HCT116 (cell line): ENCODE measurements at regions not wholly inside any gene's neighbourhood (a gene's known extent, or its start where the extent isn't known, plus 50 kb on each side); places are given as distances from the start of the nearest gene placed in this dataset.

ENCODE experiments used
- ATAC-seq: fragments of 200-7000 bp; cut with Tn5 transposase; 2 replicates; pipeline ENCODE4 v1.9.1; 2020; ENCODE audit warnings: mild to moderate bottlenecking, moderate library complexity
- BruUV-seq: library from RNA; stranded (reverse); fragments of 400-500 nt; replicated peaks from 2 replicates; lab custom pipeline; 2021; lab: Mats Ljungman, UMichigan
- CTCF ChIA-PET: fragments of 300-600 bp; sonication (Branson Sonifier 250); formaldehyde crosslinking; loops from one replicate; lab custom pipeline; 2021; ENCODE audit warnings: antibody characterized with exemption; lab: Charles Lee
- POLR2A ChIA-PET: fragments of 300-600, 350-600 bp; sonication (Branson Sonifier 250); formaldehyde crosslinking; loops from one replicate; lab custom pipeline; 2021; ENCODE audit warnings: antibody characterized with exemption; lab: Charles Lee
- RAD21 ChIA-PET, 2 experiments: fragments of 300-600 bp; sonication (Branson Sonifier 250); formaldehyde crosslinking; loops; one replicate each; lab custom pipeline; 2023; ENCODE audit warnings: low total read pairs in 2 of 2; ENCODE audit not compliant: uncharacterized antibody in 2 of 2, unreplicated experiment in 2 of 2, low non-redundant PET in 1 of 2; lab: Charles Lee
- DNase-seq: peaks from one replicate; pipeline ENCODE4 v3.0.0-alpha.2; 2010; ENCODE audit warnings: low read depth, low spot score
- H2AFZ ChIP-seq: fragments of 200-600 bp; shearing (Covaris generic), sonication (generic); 2 replicates; pipeline ENCODE4 v1.6.1; 2017; ENCODE audit warnings: low read depth, mixed run types, mixed read lengths, antibody characterized with exemption, low read length; ENCODE audit not compliant: poor library complexity, severe bottlenecking
- H3K27ac ChIP-seq: 2 replicates; pipeline ENCODE4 v1.5.1; 2012; ENCODE audit warnings: low read depth, low read length
- H3K27me3 ChIP-seq: fragments of 200-600 bp; sonication (generic); 2 replicates; pipeline ENCODE4 v1.6.1; 2016; ENCODE audit warnings: mixed run types, low read length, mixed read lengths; ENCODE audit not compliant: insufficient read depth
- H3K36me3 ChIP-seq, 2 experiments: fragments of 200-500 bp in 1 of 2; fragments of 200-600 bp in 1 of 2; sonication (Bioruptor generic) in 1 of 2; sonication (generic) in 1 of 2; 2 replicates each; pipeline versions ENCODE4 v1.5.1 to v1.6.1; 2014 to 2016; ENCODE audit warnings: low read length in 2 of 2, inconsistent platforms in 1 of 2, mixed read lengths in 1 of 2, mixed run types in 1 of 2; ENCODE audit not compliant: insufficient read depth in 2 of 2, control insufficient read depth in 1 of 2
- H3K4me1 ChIP-seq, 2 experiments: fragments of 200-600 bp in 1 of 2; sonication (generic) in 1 of 2; 2 replicates each; pipeline versions ENCODE4 v1.5.1 to v1.6.1; 2012 to 2017; ENCODE audit warnings: low read length in 2 of 2, inconsistent platforms in 1 of 2, mild to moderate bottlenecking in 1 of 2, mixed read lengths in 1 of 2, mixed run types in 1 of 2, moderate library complexity in 1 of 2; ENCODE audit not compliant: insufficient read depth in 2 of 2, control insufficient read depth in 1 of 2
- H3K4me2 ChIP-seq: fragments of 200-600 bp; sonication (generic); 2 replicates; pipeline ENCODE4 v1.6.1; 2017; ENCODE audit warnings: mixed run types, low read length, mixed read lengths
- H3K4me3 ChIP-seq, 2 experiments: fragments of 200-600 bp in 1 of 2; sonication (generic) in 1 of 2; replicated peaks in 1 of 2; 2 replicates each; pipeline ENCODE4 v1.5.1; 2011 to 2016; ENCODE audit warnings: low read length in 2 of 2, control low read depth in 1 of 2, low read depth in 1 of 2, mild to moderate bottlenecking in 1 of 2, mixed read lengths in 1 of 2, mixed run types in 1 of 2
- H3K79me2 ChIP-seq: fragments of 200-600 bp; sonication (generic); 2 replicates; pipeline ENCODE4 v1.6.1; 2017; ENCODE audit warnings: mild to moderate bottlenecking, mixed run types, low read length, moderate library complexity, mixed read lengths; ENCODE audit not compliant: insufficient read depth
- H3K9ac ChIP-seq: fragments of 200-600 bp; sonication (generic); 2 replicates; pipeline ENCODE4 v1.6.1; 2016; ENCODE audit warnings: low read length, mixed read lengths
- H3K9me2 ChIP-seq: fragments of 200-600 bp; sonication (generic), shearing (Covaris generic); 2 replicates; pipeline ENCODE4 v1.6.1; 2017; ENCODE audit warnings: mixed run types, mild to moderate bottlenecking, moderate library complexity; ENCODE audit not compliant: insufficient read depth
- H3K9me3 ChIP-seq, 2 experiments: fragments of 200-500 bp in 1 of 2; fragments of 200-600 bp in 1 of 2; sonication (Bioruptor generic) in 1 of 2; sonication (generic) in 1 of 2; 2 replicates each; pipeline ENCODE4 v1.6.1; 2014 to 2017; ENCODE audit warnings: low read length in 2 of 2, mixed read lengths in 2 of 2, inconsistent platforms in 1 of 2, low read depth in 1 of 2, mild to moderate bottlenecking in 1 of 2, mixed run types in 1 of 2, moderate library complexity in 1 of 2; ENCODE audit not compliant: control insufficient read depth in 1 of 2, insufficient read depth in 1 of 2
- H4K20me1 ChIP-seq: fragments of 200-600 bp; sonication (generic), shearing (Covaris generic); 2 replicates; pipeline ENCODE4 v1.6.1; 2017; ENCODE audit warnings: mixed run types, mild to moderate bottlenecking, moderate library complexity; ENCODE audit not compliant: insufficient read depth
- CBX3 ChIP-seq: IDR thresholded peaks from 2 replicates; pipeline ENCODE4 v1.6.1; 2012; ENCODE audit warnings: low read depth
- CEBPB ChIP-seq: IDR thresholded peaks from 2 replicates; pipeline ENCODE4 v1.6.1; 2012; ENCODE audit warnings: low read depth
- ELF1 ChIP-seq: IDR thresholded peaks from 2 replicates; pipeline ENCODE4 v1.6.1; 2012; ENCODE audit warnings: low read depth, borderline replicate concordance
- EZH2 ChIP-seq: fragments of 200-600 bp; sonication (generic); IDR thresholded peaks from 2 replicates; pipeline ENCODE4 v1.6.1; 2017; ENCODE audit warnings: antibody characterized with exemption, mixed run types
- EZH2phosphoT487 ChIP-seq: fragments of 200-600 bp; IDR thresholded peaks from 2 replicates; pipeline ENCODE4 v1.6.1; 2018; ENCODE audit warnings: antibody characterized with exemption, borderline replicate concordance
- FOSL1 ChIP-seq: IDR thresholded peaks from 2 replicates; pipeline ENCODE4 v1.6.1; 2012; ENCODE audit warnings: low read depth
- JUND ChIP-seq: IDR thresholded peaks from 2 replicates; pipeline ENCODE4 v1.6.1; 2012
- MAX ChIP-seq: IDR thresholded peaks from 2 replicates; pipeline ENCODE4 v1.6.1; 2012
- POLR2A ChIP-seq: IDR thresholded peaks from 2 replicates; pipeline ENCODE4 v1.7.0; 2011; ENCODE audit warnings: borderline replicate concordance; ENCODE audit not compliant: insufficient read depth, insufficient read length; ENCODE audit errors: extremely low read depth
- POLR2AphosphoS5 ChIP-seq: IDR thresholded peaks from 2 replicates; pipeline ENCODE4 v1.6.1; 2011; ENCODE audit warnings: mild to moderate bottlenecking, low read depth, low read length, moderate library complexity
- SRF ChIP-seq: IDR thresholded peaks from 2 replicates; pipeline ENCODE4 v1.6.1; 2012; ENCODE audit warnings: low read depth
- TCF7L2 ChIP-seq: IDR thresholded peaks from 2 replicates; pipeline ENCODE4 v1.7.0; 2011; ENCODE audit warnings: borderline replicate concordance, inconsistent platforms; ENCODE audit not compliant: insufficient read depth, insufficient read length; ENCODE audit errors: extremely low read depth
- ZNF274 ChIP-seq: fragments of 200-500 bp; sonication (Bioruptor generic); IDR thresholded peaks from 2 replicates; pipeline ENCODE4 v1.6.1; 2014; ENCODE audit warnings: mild to moderate bottlenecking, low read depth, low read length, inconsistent platforms
- intact Hi-C: fragments of 100-400 bp; cut with micrococcal nuclease; formaldehyde crosslinking; loops from 2 replicates; pipeline ENCODE4 v1.10.0; 2022
- TF ChIP-seq, protein P1 (sequence below): IDR thresholded peaks from 2 replicates; pipeline ENCODE4 v1.6.1; 2012

DNA sequence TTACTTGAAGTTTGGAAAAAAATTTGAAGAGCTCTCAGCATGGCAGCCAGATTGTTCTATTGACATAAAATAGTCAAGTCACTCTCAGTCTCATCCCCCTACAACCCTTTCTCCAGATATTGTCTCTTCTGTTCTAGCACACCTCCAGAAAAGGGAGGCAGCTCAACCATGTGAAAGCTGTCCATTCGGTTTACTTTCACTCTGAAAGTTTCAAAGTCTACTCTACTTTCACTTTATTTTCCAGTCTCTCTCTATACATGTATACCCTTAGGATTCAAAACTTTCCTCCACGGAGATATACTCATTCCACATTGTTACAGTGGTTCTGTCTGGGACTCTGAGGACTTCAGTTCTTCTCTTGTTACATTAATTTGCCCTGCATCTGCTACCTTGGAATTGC lies 111.0 kb upstream of the STAC start:
- Histone ChIP-seq H3K4me2 (no peak overlapping the region), H3K36me3 (no peaks in the 10 kb centered on the region), H3K27ac (no peak overlapping the region), H3K79me2 (no peaks in the 10 kb centered on the region), H4K20me1 (no peaks in the 10 kb centered on the region; the same call in 1 of the 2 replicates), H3K9me2 (no peaks in the 10 kb centered on the region), H3K4me3 (no peak overlapping the region), H2AFZ (no peak overlapping the region), H3K9ac (no peak overlapping the region), H3K27me3 (no peaks in the 10 kb centered on the region), H3K9me3 (no peaks in the 10 kb centered on the region; a peak in 1 of 4 replicates), H3K4me1 (no peaks in the 10 kb centered on the region)
- ATAC-seq (no peak), DNase-seq (no peak)
- TF ChIP-seq POLR2A: no peak
- TF ChIP-seq JUND: no peak
- TF ChIP-seq ZNF274: no peak
- no peak for TF ChIP-seq EZH2phosphoT487
- TF ChIP-seq CEBPB: no peak
- no peak for TF ChIP-seq ELF1
- TF ChIP-seq EZH2: no peak
- TF ChIP-seq MAX: no peak
- no peak for TF ChIP-seq TCF7L2
- TF ChIP-seq, protein P1, sequence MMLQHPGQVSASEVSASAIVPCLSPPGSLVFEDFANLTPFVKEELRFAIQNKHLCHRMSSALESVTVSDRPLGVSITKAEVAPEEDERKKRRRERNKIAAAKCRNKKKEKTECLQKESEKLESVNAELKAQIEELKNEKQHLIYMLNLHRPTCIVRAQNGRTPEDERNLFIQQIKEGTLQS: no peak
- TF ChIP-seq CBX3: no peak
- intact Hi-C loops: no loop called here
- ChIA-PET CTCF (no interaction called here), POLR2A (no interaction called here), RAD21 (no interaction called here)
- BruUV-seq: no TSS peak

GRCh38 chr3:36282766-36283165 lies 97.5 kb upstream of the STAC start:
- TF ChIP-seq CBX3 (no peak), ZNF274 (no peak), POLR2AphosphoS5 (no peak), JUND (no peak), ELF1 (no peak), POLR2A (no peak), FOSL1 (no peak), SRF (no peak), MAX (no peak)
- TF ChIP-seq, protein P1: no peak
- Histone ChIP-seq H2AFZ (no peak overlapping the region), H3K79me2 (no peaks in the 10 kb centered on the region), H3K4me2 (no peak overlapping the region), H3K9me3 (peaks cover 0 to 5% of the 10 kb centered on the region in 2 experiments; a peak in 1 of 4 replicates), H3K4me3 (no peak overlapping the region), H3K27ac (no peak overlapping the region), H3K9me2 (no peaks in the 10 kb centered on the region), H3K4me1 (no peaks in the 10 kb centered on the region), H3K27me3 (no peaks in the 10 kb centered on the region), H4K20me1 (no peaks in the 10 kb centered on the region), H3K36me3 (no peaks in the 10 kb centered on the region), H3K9ac (no peak overlapping the region)
- intact Hi-C loops: no loop called here
- DNase-seq: no peak
- POLR2A ChIA-PET: no interaction called here
- no TSS peak for BruUV-seq
- ATAC-seq: no peak
- RAD21 ChIA-PET: no interaction called here
- CTCF ChIA-PET: no interaction called here
